Kidney tubule cell (primary cell): ENCODE measurements at regions not wholly inside any gene's neighbourhood (a gene's known extent, or its start where the extent isn't known, plus 50 kb on each side); places are given as distances from the start of the nearest gene placed in this dataset.
A peak's percentile ranks its signal among the peaks of the same experiment; 100 is the strongest.
"Not testable (repeated sequence)": the region's sequence is repeated elsewhere in the genome, so short reads cannot be mapped to it uniquely, and the experiment has no call there.

Experiments
- DNase-seq: peaks from one replicate; pipeline ENCODE4 v3.0.0-alpha.2; 2018; ENCODE audit warnings: low spot score

DNA sequence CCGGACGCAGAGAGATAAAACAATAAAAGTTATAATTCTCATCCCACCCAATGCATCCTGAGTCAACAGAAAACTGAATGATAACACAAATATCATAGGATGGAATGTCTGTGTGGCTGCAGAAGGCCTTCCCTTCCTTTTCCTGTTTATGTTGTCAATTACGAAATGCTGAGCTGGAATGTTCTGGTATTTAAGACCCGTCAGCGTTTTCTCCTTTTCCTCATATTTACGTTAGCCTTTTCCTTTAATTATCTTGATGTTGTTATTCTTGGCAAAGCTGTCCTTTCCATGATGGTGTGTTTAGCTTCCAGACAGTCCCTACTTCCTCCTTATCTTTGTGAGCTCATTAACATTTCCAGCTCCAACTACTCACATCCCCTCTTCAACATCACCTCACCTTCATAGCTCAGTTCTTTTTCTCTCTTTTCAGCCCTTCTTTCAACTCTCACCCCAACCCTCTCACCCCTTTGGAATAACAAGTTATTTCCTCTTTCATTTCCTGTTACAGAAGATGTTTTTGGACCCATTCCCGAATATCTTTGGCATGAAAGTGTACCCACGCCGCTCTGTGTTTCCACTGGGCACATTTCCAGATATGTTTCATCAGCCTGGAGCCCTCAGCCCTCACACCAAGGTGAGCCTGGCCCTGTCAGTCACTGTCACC, 221.6 kb downstream of the NR2F1-AS1 start:
- DNase-seq, result peak; percentile 92

DNA sequence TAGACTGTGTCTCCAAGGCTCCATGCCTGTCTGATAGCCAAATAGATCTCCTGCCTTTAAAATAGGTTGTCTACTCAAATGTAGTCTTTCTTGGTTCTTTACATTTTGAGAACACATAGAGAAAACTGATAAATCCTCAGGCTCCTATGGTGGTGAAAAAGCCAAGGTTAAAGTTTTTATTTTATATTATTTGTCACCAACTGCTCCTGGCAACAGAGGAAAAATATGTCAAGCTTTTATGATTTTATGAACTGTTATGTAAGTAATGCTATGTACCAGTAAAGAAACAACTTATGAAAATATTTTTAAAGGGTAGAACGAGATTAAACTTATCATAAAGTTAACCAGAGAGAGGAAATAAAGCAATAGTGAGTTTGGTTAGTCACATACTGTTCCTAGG, 222.8 kb downstream of the NR2F1-AS1 start:
- DNase-seq, result no peak

DNA sequence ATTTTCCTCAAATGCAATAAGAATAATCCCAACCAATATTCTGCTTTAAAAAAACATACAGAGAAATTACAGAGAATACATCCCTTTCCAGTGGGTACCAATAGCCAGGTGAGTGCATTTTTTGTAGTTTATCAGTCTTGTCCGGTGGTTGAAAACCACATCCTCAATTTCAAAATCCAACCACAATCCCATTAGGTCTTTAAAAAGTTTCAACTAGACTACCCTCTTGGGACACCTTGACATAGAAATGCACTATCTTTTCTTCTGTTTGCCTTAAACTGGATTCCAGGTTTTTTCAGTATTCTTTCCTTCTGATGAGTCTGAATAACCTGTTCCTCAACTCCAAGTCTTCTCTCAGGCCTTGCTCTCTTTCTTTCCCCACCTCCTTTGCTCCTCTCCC, 223.3 kb downstream of the NR2F1-AS1 start:
- DNase-seq, result no peak

DNA sequence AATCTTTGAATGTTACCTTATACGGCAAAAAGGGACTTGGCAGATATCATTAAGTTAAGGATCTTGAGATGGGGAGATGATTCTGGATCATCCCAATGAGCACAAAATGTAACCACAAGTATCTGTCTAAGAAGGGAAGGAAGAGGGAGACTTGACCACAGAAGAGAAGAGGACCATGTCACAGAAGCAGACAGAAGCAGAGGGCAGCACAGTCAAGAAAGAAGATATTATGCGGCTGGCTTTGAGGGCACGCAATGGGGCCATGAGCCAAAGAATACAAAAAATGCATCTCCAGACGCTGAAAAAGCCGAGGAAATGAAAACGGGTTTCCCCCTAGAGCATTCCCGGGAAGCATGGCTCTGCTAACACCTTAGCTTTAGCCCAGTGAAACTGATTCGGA, 225.3 kb downstream of the NR2F1-AS1 start:
- peak; percentile 49 for DNase-seq

DNA sequence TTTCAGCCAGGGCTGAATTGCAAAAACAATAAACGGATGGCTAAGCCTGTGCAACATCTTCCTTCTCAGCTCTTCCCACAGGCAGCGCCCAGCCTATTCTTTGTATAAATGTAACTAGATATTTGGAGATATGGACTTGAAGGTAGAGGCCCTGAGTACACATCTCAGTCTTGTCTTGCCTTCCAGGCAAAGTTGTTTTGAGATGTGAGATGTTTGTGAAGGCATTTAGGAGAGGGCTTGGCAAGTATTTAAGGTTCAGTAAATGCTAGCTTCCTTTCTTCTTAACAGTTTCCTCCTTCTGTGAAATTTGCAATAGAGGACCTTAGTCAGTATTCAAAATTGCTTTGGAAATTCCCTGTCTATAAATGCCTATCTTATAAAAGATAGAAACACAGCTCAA, 228.8 kb downstream of the NR2F1-AS1 start:
- no peak for DNase-seq

DNA sequence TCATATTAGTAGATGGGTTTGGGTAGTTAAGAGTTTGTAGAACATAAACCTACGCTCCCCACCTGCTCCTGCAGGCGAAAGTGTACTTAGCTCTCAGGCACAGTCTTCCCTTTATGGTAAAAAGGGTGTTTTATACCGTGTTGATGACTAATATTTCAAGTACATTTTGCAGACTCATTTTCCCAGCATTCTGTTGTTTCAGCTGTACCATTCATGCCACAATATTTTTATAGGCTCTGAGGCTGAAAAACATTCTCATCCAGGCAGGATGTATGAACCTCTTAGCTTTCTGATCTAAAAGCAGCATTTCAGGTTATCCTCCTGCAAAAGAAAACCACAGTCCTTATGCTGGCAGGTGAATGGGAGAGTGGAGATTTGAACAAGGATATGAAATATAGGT, 231.4 kb downstream of the NR2F1-AS1 start:
- DNase-seq, result no peak

DNA sequence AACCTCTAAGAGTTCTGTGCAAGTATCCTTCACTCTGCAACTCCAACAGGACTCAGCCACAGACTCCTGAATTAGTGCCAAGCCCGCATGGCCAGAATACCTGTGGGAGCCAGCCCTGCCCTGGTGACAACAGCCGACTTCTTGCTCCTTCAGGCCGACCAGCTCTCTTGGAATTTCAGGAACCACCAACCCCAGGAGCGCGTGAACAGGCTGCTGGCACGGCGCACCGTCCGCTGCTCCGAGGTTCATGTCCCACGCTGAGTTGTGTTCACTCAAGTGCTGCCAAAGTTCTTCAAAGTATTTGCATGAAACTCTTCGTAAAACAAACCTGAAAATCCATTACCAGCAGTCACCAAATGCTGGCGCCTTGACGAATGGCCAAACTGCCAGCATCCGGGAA, 232.8 kb downstream of the NR2F1-AS1 start:
- DNase-seq, result peak; percentile 88

DNA sequence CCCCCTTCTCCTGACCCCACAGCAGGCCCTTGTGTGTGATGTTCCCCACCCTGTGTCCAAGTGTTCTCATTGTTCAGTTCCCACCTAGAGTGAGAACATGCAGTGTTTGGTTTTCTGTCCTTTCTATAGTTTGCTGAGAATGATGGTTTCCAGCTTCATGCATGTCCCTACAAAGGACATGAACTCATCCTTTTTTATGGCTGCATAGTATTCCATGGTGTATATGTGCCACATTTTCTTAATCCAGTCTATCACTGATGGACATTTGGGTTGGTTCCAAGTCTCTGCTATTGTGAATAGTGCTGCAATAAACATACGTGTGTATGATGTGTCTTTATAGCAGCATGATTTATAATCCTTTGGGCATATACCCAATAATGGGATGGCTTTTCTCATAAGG, 234.2 kb downstream of the NR2F1-AS1 start:
- not testable (repeated sequence) for DNase-seq

DNA sequence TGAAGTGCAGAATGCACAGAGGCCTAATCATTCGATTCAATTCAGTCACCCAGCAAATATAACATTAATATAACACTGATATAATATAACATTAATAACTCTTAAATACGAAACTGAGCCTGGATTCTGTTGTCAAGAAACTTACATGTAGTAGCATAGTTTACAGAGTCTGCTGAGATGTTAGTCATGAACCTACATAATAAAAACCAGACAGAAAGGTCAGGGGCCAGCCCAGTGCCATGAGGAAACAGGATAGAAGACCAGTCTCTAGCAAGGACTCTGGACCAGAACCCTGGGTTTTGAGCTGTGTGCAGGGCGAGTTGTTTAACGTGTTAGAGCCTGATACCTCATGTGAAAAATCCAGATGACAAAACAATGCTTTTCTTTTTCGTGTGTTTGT, 234.7 kb downstream of the NR2F1-AS1 start:
- DNase-seq, result no peak

DNA sequence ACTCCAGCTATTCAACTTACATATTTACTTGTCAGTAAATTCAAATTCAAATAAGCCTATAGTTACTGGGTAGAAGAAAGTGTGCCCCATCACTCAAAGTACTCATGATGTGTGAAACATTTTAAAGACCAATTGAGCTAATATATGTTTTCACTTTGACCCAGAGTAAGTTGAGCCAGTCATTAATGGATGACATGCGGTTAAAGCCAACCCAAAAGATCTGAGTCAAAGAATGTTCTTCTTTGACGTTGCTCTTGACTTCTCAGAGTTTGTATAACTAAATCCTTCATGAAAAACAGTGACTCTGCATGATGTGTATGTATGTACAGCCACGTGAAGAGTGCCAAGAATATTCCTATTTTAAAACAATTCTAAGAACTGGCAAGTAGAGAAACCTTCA, 237.4 kb downstream of the NR2F1-AS1 start:
- DNase-seq, result no peak

DNA sequence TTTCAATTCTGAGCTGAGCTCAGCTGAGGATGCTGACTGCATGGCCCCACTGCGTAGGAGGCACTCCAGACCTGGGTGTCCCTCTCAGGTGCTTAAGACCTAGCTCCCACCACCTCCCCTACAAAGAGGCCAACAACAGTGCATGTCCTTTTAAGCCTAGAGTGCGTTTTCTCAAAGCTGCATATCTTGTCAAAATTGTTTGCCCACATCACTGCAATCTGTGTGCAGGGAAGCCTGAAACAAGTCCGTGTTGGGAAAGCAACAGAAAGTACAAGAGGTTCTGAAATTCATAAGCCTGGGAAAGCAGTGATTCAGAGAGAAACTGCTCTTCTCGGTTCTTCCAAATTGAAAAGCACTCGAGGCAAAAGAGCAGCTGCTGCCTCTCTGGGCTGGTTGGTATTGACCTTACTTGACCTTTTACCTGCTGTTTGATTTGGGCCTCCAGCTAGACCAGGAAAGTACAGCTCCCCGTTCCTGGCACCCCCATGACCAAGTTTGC, 238.4 kb downstream of the NR2F1-AS1 start:
- peak; percentile 30 for DNase-seq

DNA sequence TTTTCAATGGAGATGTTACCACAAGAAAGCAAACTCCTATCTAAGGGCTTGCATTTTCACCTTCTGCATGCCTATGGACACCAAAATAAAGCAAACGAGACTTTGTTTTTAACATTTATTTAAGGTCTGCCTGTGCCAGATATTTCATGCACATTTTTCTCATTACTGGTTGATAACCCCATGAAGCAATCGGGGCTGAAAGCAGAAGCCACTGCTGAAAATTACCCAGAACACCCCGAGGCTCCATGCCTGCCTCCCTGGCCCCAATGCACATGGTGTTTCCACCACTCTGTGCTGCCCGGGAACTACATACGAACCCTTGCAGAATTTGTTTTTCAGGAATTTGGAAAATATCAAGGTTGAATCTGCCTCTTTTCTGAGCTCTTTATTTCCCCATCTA, 240.1 kb downstream of the NR2F1-AS1 start:
- DNase-seq, result no peak

DNA sequence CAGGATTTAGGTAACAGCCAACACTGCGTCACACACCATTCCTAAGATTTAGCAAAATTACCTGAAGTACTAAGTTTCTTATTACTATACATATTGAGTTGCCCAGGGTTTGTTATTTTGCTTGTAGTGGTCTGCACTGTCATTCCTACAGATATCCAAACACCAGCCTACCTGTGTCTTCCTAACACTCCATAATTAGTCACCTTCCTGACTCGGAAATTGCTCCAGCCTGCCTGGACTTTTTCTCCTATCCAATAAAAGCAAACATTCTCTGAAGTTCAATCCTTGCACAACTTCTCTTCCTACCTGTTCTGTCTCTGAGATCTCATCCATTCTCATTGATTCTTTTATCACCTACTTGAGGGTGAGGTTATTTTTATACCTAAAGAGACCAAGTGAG, 243.9 kb downstream of the NR2F1-AS1 start:
- DNase-seq, result no peak

DNA sequence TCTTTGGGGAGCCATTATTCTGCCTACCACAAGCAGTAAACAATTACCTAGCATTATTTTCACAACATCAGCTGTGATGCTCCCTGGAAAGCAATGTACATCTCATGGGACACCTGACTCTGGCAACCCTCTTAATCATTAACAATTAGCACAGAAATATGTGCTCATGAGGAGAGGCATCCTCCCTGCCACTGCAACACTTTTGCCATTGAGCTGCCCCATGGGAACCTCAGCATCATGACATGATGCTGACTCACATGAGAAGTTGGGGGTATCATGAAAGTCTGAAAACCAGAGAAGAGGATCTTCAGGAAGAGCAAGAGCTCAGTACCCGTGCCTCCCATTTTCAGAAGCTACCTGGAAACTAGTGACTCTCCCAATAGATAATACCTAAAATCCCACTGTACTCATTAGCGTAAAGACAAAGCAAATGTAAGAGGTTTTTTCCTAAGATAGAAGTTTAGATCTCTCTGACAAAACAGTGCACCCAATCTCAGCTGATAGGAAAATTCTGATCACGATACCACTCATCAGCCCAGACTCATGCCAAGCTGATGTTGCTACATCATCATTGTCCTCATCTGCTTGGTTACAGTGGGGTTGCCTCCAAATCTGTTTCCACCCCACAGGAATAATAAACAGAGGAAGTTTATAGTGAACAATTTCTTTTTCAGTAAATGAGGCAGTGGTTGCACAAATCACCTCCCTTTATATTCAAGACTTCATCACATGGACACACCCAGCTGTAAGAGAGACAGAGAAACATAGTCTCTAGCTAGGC, 244.5 kb downstream of the NR2F1-AS1 start:
- DNase-seq, result peak; percentile 52

DNA sequence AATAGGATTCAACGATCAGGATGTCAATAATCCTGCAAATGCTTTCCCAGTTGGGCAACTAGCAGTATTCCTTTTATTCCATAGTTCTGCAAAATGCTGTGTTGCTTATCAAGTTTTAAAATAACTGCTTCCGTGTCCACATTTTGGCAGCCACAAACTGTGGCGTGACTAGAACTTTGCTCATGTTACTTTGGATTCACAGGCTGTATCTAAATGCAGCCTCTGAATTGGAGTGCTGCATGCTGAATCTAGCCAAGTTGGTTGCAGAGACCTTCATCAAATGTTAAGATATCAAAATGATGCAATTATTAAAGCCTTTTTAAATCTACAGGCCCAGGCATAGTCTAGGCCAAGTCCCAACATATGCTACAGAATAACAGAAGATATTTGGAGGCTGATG, 249.2 kb downstream of the NR2F1-AS1 start:
- no peak for DNase-seq

DNA sequence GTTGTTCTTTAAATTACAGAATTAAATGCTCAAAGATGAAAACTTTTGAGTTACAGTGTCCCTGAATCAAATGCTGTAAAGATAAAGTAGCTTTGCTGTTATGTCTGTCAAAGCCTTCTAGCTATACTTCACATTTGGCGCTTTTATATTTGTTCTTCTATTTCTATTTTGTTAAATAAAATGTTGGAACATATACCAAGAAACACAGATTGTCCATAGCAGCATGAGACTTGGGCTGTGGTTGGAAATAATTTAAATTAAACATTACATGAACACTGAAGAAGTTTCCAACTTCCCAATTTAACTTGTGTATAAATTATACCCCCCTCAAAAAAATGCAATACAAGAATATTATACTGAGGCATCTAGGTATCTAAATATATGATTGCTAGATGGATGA, 249.8 kb downstream of the NR2F1-AS1 start:
- no peak for DNase-seq

DNA sequence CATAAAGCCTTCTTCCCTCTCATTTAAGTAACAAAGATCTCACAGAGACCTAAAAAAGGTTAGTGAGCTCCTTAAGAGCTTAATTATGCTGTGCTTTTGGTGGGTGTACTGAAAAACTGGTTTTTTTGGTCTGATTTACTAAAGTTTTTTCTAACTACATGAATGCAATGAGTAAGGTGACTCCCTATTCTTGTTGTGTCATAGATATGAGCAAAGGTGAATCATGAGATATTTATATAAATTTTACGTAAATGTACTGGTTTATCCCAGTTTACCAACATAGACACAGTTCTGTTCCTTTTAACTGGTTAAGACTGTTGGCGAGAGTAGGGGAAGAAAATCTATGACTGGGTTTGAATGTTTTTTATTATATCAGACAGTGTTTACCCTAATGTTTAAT, 250.5 kb downstream of the NR2F1-AS1 start:
- DNase-seq, result no peak

DNA sequence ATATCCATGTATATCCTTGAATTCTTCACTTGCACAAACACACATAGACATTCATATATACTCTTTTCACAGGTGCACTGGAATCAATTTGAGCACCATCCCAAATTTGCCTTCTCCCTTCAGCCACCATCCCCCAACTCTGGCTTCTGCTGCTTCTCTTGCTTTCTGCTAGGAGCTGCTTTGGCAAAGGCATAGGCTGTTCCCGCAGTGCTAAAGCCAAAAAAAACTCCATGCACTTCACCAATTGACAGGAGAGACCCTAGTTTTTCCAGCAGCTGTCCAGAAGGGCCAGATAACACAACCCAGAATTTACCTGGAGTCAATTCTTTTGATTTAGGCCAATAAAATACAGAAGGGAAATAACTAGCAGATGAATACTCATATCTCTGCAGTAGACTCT, 251.3 kb downstream of the NR2F1-AS1 start:
- no peak for DNase-seq

DNA sequence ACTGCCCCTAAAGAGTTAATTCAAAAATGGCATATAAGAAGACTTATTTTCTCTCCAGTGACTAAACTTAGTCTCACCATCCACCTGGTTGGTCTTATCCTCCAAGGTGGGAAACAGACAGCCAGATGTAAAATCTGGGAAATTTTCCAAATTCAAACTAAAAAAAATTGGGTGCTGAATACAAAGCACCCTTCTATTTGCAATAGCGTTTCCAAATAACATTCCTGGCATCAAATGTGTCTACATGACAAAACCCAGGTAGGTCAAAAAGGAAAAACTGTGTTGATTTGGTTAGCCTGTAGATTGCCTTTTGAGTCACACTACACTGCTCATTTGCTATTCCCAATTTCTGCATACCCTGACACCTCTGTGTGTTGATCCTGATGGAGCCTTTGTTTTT, 252.2 kb downstream of the NR2F1-AS1 start:
- no peak for DNase-seq

DNA sequence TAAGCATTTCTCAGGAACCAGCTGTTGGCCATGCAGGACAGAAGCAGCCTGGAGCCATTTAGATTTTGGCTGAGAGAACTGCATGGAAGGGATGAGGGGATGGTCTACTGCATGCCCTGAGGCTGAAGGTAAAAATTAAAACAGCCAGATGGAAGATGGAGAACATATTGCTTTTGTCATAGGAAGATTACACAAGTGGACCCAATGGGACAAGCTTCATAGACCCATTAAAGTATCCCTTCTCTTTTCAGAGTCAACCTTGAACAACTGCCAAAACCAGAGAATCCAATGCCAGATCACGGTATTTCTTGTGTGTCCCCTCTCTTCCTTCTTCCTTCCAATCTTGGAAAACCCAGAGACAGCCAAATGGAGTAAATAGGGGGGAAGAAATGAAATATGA, 253.4 kb downstream of the NR2F1-AS1 start:
- no peak for DNase-seq

DNA sequence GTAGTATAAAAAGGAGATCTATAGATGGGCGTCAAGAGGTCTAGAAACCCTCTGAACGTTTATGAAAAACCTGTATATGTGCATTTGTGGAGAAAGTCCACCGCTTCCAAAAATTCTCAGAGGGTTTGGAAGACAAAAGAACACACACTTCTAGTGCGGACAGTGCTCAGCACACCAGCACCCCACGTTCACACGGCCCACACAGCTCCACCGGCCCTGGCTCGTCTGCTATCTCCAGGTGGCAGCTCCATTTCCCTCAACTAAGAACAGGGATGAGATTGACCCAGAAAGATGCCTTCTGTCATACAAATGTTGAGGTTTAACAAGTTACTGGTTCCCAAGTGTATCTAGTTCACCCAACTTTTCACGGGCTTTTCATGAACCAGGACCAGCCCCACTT, 255.1 kb downstream of the NR2F1-AS1 start:
- no peak for DNase-seq

DNA sequence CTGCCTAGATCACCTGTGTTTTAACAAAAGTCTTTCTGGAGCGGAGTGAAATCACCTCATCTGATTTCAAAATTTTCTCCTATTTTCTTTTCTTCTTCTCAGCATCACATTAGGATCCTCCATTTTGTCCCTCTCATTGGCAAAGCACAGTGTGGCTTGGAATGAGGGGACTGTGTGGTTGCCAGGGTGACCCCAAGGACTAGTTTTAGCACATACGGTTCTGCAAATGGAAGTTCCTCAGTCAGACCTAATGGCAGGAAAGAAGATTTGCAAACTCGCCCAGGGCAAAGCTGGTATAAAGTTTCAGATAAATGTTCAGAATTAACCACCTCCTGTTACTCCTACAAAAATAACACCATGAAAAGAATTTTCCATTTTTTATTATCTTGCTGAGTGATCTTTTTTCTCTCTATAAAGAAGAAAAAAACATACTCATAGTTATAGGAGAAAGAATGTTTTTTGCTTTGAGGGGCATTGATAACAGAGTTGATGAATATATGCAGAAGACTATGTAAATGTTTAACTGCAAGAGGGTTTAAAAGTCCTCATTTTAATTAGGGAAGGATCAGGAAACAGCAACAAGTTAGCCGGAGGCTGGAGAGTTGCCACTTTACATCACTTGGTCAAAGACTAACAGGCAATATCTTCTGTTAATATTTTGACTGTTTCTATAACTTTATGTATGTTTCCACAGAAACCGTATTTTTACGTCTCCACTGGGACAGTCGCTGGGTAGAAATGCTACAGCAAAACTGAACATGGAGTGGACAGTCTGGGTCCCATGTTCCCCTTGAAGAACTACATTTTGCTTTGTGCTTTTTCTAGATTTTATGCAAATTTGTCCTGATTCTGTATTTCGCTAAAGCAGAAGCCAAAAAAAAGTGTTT, 257.8 kb downstream of the NR2F1-AS1 start:
- DNase-seq, result no peak
